GM21447 (cell line): ENCODE measurements at regions not wholly inside any gene's neighbourhood (a gene's known extent, or its start where the extent isn't known, plus 50 kb on each side); places are given as distances from the start of the nearest gene placed in this dataset.

Experiments
- ATAC-seq: cut with Tn5 transposase; IDR thresholded peaks from one replicate; pipeline ENCODE4 v1.9.1; 2021; ENCODE audit not compliant: unreplicated experiment

DNA sequence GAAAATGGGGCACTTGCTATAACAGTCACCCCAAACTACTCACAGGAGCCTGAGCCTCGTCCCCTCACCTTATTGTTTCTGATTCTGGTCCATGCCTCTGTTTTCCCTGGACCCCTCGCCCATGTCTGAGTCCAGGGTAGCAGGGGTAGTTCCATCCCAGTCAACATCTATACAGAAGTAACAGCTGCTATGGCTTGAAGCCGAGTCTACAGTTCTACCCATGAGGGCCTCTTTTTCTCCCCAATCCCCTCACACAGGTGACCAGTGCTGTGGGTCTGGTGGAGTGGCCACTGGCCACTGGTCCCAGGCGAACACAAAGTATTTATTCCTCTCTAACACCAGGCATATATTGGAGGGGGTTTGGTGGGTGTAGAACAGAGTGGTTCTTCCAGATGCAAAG, 116.4 kb downstream of the ZNF280B start:
- ATAC-seq, result no peak

DNA sequence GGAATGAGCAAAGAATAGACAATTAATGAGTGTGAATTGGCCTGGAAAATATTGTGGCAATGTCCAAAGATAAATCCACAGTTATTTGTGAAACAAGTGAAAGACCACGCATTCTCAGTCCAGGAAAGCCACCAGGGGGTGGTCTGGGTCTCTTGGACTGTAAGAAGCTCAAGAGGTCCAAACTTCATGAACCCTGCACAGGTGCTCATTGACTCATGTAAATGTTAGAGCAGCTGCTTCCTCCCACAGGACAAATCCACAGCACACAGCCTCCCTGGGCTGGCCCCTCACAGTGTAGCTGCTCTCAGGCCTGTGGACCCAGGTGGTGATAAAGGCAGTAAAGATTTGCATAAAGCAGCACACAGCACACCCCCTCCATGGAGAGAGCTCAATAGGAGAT, 114.0 kb downstream of the ZNF280B start:
- ATAC-seq, result no peak

DNA sequence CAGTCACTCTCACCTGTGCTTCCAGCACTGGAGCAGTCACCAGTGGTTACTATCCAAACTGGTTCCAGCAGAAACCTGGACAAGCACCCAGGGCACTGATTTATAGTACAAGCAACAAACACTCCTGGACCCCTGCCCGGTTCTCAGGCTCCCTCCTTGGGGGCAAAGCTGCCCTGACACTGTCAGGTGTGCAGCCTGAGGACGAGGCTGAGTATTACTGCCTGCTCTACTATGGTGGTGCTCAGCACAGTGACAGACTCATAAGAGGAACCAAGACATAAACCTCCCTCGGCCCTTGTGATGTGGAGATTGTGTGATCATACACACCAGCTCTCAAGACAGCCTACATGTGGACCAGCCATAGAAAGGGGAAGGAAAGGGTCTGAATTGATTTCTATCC, 113.3 kb downstream of the ZNF280B start:
- no peak for ATAC-seq

DNA sequence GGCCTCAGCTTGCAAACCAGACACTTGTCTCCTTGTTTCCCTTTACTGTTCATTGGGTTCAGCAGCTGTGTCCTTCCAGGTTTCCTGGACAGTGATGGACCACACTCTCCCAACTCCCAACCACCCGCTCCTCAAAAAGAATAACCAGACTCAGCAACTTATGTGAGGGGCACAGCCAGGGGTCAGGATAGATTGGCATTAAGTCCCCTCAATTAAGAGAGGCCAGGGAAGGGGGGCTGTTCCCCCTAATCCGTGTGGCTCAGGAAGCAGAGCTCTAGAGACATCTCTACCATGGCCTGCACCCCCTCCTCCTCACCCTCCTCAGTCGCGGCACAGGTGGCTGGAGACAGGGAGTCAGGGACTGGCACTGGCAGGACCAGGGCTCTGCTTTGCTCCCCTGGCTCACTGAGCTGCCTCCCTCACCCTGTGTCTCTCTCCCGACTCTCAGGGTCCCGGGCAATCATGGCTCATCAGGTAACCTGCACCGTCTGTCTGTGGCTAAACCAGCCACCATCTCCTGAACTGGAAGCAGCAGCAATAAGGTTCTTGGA, 111.7 kb downstream of the ZNF280B start:
- no peak for ATAC-seq

DNA sequence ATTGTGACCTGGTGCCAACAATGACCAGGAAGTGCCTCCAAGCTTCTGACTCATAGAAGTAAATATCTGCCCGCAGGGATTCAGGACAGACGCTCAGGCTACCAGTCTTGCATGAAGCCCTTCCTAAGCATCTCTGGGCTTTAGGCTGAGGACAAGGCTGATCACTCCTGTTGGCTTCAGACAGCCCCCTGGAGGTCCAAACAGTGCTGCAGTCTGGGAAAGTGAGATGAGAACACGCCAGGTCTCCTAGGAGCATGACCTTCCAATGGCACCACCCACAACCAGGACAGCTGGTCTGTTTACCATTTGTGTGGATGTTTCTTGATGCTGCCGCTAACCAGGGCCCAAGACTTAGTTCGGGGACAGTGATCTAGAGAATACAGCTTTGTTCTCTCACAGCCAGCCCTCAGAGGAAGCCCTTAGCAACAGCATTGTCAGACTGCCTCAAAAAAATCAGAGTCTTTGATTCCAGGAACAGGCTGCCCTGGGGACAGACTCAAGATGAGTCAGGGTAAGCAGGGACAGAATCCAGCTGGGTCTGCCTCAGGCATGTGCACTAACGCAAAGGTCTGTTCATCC, 111.2 kb downstream of the ZNF280B start:
- no peak for ATAC-seq

DNA sequence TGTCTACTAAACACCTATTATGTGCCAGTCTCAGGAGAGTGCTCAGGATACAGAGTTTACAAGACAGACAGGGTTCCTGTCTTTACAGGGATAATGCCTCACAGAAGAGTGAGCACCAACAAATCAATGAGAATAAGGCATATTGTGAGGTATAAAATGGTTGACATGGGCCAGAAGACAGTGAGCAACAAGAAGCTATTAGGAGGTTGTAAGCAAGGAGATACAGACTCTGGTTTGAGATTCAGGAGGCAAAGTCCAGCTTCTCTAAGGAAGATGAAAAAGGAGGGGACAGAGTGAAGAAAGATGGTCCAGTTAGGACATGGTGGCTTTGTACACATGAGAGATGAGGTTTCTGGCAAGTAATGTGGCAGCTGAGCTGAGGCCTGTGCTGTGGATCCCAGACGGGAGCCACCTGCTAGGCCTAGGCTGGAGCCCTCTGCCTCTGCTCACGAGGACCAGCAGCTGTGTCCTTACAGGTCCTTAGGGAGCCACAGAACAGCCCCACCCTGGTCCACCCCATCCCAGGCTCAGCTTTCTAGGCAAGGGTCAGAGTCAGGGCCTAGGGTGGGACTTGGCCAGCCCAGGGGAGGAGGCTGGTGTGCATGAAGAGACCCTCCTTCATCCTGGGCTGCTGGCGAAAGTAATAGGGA, 110.5 kb downstream of the ZNF280B start:
- no peak for ATAC-seq

DNA sequence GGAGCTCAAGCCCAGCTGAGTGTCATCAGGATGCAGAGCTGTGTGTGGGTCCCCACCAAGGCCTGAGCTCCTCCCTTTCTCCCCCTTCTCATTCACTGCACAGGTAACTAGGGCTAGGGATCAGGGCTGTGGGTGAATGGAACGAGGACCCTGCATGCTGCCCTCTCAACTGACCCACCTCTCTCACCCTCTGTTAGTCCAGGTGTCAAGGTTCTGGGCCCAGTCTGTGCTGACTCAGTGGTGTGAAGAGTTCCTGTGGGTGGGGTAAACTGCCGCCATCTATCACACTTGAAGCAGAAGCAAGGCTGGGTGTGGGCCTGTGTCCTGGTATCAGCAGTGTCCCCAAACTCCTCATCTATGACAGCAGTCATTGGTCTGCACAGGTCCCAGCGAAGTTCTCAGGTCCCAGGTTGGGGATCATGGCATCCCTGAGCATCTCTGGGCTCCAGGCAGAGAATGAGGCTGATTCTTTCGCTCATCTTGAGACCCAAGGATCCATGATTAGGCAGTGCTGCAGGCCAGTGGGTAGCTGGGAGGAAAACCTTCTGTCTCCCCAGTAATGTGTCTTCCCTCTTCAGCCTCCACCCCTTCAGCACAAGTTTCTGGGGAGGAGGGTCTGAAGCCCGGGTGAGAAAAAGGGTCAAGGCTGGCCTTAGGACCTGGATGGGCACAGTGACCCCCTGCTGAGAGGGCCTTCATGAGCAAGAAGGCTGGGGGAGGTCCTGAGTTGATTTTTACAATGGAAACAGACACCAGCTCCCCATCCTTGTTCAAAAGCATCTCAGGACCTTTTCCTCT, 109.8 kb downstream of the ZNF280B start:
- no peak for ATAC-seq

DNA sequence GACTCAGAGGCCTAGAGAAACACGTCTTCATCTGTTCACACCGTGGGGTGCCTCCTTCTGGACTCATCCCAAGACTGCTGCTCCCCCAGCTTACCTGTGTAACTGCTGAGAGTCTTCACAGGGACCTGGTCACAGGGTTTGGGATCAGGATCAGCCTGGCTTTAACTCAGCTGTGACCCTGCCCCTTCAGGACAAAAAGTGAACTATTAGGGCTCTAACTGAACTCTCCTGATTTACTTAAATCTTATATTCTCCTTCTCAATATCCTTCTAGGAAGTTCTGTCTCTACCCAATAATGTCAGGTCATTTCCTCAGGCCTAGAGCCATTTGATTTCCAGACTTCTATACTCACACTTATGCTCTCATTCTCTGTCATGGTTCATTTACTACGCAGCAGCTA, 108.4 kb downstream of the ZNF280B start:
- no peak for ATAC-seq

DNA sequence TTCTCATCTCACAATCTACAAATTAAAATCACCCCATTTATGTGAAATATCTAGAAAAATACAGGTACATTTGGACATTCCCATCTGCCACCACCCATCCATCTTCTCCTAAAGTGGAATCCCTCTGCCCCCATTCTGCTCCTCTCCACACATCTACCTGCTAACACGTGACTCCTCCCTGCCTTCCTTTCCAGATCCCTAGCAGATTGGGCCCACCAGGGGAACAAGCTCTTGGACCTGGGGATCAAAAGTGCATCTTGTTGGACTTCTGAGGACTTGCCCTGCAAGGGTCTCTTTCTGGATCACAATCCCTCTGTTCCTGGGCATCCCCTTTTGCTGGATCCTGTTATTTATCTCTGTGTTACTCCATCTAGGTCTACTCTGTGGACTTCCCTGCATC, 107.6 kb downstream of the ZNF280B start:
- ATAC-seq, result no peak

DNA sequence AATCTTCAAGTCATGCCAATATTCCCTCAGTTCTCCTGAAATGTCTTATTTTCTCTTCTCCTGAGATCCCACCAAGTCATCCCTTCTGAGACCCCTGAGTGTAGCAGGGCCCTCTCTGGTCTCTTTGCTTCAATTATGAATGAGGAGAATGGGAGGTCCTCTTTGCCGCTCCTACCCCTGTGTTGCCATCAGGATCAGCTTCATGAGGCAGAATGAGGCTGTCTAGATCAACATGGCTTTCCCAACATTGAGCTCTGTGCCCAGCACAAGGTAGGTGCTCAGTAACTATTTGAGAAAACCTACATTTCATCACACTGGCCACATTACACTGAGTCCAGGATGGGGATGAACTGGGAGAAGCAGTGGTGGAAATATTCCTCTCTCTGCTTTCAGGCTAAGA, 107.2 kb downstream of the ZNF280B start:
- no peak for ATAC-seq

DNA sequence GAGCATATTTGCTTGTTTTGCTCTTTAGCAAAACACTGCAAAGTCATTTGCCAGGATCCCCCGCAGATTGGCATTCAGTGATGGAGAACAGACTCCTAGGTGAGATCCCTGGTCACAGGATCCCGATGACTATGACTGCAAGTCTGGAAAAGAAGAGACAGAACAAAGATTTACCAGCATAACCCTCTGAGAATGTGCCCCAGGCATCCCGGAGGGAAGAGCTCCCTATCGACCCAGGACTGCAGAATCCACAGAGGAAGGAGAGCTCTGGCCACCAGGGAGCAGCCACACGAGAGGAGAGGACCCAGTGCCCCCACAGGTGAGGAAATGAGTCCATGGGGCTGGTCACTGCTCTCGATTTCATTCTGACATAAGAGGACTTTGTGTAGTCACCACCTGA, 105.2 kb downstream of the ZNF280B start:
- no peak for ATAC-seq

DNA sequence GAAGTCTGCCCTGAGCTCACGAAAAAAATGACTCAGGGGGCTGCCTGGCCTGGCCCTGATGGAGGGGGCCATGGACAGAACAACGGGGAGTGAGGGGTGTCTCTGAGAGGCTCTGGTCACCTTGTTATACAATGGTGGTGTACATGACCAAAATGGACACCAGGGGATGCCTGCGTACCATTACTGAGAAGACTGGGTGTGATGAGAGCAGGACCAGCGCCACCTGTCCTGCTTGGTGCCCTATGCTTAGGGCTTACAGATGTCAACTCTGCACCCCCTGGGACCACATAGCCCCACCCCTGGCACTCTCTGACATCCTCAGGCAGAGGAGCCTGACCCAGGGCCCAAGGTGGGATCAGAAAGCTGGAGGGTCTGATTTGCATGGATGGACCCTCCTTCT, 104.8 kb downstream of the ZNF280B start:
- no peak for ATAC-seq

DNA sequence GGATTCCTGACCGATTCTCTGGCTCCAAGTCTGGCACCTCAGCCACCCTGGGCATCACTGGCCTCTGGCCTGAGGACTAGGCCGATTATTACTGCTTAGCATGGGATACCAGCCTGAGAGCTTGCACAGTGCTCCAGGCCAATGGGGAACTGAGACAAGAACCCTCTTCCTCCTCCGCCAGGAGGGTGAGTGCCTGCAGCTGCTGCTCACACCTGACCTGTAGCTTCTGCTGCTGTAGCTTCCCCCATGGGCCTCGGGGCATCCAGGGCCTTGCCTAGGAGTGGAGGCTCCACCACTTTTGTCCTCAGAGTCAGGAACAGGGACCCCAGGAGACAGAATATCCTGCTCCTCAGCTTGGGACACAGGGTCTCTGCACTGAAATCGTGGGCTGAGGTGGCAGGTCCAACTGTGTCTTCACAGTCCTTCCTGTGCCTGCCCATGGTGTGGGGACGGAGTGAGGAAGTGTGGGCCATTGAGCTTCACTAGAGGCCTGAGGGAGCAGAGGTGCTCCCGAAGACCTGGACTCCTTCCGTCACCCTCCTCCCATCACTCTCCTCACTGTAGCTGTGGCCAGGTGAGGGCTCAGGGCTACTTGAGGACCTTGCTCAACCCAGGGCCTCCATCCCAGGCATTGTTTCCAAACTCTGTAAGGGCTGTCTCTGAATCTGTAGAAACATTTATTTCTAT, 103.8 kb downstream of the ZNF280B start:
- ATAC-seq, result no peak

DNA sequence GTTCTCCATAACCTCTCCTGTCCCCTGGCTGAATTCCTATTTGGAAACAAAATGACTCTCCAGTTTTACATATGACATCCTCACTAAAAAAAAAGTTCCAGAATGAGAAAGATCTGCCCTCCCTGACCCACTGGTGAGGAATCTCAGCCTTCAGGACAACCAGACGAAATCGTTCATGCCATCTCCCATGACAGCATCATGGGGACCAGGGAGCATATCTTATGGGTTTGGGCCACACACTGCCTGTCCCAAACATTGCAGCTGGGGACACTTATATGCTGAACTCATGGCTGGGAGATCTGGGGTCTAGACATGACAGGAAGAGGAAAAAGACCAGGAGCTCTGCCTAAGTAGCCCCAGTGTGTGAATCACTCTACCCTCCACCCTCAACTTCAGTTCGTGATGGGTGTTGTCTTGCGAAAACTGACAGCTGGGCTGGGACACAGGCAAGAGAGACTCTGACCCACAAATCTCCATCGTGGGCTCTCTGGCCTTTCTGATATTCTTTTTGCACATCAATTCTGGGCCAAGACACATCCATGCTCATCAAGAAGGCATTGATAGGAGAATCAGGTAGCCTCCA, 102.0 kb downstream of the ZNF280B start:
- ATAC-seq, result no peak

DNA sequence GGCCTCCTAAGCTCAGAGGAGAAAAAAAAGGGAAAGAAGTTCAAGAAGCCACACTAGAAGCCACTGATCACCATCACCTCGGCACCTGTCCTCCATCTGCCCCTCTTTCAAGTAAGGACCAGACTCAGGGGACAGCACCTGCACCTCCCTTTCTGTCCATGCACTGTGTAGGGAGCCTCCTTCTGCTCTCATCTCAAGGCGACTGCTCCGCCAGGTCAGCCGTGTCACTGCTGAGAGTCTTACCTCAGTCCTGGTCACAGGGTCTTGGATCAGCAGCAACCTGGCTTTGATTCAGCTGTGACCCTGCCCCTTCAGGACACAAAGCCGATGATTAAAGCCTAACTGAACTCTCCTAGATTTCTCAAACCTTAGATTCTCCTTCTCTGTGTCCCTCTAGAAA, 101.5 kb downstream of the ZNF280B start:
- no peak for ATAC-seq

DNA sequence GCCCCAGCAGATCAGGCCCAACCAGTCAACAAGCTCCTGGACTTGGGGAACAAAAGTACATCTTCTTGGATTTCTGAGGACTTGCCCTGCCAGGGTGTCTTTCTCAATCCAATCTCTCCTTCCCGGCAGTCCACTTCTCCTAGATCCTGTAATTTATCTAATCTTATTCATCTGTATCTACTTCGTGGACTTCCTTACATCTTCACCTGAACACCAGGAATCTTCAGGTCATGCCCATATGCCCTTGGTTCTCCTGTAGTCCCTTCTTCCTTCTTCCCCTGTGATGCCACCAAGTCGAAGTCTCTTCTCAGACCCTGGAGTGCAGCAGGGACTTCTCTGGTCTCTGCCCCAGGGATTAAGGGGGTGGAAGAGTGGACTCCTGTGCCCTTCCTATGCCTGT, 100.3 kb downstream of the ZNF280B start:
- no peak for ATAC-seq

DNA sequence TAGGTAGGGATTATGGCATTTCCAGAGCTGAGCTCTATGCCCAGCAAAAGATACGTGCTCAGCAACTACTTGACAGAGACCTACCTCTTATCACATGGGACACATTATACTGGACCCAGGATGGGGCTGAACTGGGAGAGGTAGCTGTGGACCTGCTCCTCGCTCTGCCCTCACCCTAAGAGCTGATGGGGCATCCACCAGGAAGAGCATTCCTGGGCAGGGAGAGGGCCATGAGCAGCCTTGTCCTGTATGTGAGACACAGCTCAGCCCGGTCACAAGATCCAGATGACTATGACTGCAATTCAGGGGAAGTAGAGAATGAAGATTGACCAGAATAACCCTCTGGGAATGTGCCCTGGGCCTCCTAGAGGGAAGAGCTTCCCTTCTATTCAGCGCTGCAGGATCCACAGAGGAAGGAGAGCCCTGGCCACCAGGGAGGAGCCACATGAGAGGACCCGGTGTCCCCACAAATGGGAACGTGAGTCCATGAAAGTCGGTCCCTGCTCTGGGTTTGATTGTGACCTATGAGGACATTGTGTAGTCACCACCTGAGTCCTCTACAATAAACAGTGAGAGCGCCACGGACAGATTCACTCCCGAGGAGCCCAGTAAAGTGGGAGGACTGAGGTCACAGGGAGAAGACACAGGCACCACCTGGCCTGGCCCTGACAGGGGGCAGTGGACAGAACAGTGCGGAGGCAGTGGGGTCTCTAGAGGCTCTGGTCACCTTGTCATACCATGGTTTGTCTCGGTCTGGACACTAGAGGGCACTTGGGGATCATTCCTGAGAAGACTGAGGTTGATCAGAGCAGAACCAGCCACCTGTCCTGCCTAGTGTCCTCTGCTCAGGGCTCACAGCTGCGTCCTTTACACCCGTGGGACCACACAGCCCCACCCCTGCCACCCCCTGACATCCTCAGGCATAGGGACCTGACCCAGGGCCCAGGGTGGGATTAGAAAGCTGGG, 99.5 kb downstream of the ZNF280B start:
- no peak for ATAC-seq

DNA sequence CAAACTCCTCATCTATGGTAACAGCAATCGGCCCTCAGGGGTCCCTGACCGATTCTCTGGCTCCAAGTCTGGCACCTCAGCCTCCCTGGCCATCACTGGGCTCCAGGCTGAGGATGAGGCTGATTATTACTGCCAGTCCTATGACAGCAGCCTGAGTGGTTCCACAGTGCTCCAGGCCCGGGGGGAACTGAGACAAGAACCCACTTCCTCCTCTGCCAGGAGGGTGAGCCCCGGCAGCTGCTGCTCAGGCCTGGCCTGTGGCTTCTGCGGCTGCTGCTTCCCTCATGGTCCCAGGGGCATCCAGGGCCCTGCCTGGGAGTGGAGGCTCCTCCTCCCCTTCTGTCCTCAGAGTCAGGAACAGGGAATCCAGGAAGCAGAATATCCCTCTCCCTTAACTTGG, 98.4 kb downstream of the ZNF280B start:
- ATAC-seq, result peak; percentile 60

DNA sequence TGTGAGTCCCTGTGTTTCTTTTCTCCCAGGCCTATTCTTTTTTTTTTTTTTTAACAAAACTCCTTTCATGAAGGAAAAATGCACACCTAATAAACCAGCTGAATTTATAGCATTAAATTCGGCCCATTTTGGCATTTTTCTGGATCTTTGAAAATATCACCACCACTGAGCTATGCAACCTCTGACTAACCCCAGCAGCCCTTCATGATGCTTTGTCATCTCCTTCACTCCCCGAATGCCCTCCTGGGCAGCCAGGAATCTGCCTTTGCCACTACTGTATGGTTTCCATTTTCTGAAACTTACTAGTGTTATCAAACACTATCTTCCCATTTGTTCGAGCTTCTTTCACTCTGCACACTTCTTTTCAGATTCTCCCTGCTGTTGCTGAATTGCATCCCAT, 97.9 kb downstream of the ZNF280B start:
- no peak for ATAC-seq

DNA sequence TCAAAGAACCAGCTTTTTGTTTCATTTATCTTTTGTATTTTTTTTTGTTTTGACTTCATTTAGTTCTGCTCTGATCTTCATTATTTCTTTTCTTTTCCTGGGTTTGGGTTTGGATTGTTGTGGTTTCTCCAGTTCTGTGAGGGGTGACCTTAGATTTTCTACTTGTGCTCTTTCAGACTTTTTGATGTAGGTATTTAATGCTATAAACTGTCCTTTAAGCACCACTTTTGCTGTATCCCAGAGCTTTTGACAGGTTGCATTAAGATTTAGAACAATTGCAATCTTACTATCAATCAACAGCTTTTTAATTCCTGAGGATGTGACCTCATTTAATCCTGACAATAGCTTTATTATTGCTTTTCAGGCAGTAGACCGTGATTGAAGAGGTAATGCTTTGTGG, 94.3 kb downstream of the ZNF280B start:
- no peak for ATAC-seq
